KMS-11 (cell line): ENCODE measurements at regions not wholly inside any gene's neighbourhood (a gene's known extent, or its start where the extent isn't known, plus 50 kb on each side); places are given as distances from the start of the nearest gene placed in this dataset.

ENCODE experiments used
- H2AFZ ChIP-seq: fragments of 200-600 bp; sonication (generic); 2 replicates; pipeline ENCODE4 v1.6.1; 2016; ENCODE audit warnings: antibody characterized with exemption, mixed run types, low read depth
- H3K27ac ChIP-seq: fragments of 200-600 bp; sonication (generic); 2 replicates; pipeline ENCODE4 v1.6.1; 2016; ENCODE audit warnings: mild to moderate bottlenecking, mixed run types
- H3K27me3 ChIP-seq: fragments of 200-600 bp; sonication (generic); 2 replicates; pipeline ENCODE4 v1.6.1; 2017; ENCODE audit warnings: mild to moderate bottlenecking, low read depth, mixed run types, moderate library complexity; ENCODE audit not compliant: insufficient read depth
- H3K36me3 ChIP-seq: fragments of 200-600 bp; sonication (generic); 2 replicates; pipeline ENCODE4 v1.6.1; 2017; ENCODE audit warnings: mild to moderate bottlenecking, mixed run types; ENCODE audit not compliant: insufficient read depth
- H3K4me1 ChIP-seq: fragments of 200-600 bp; sonication (generic); 2 replicates; pipeline ENCODE4 v1.6.1; 2016; ENCODE audit warnings: mild to moderate bottlenecking, low read depth, mixed run types; ENCODE audit not compliant: poor library complexity, severe bottlenecking
- H3K4me2 ChIP-seq: fragments of 200-600 bp; sonication (generic); 2 replicates; pipeline ENCODE4 v1.7.0; 2016; ENCODE audit warnings: mild to moderate bottlenecking, mixed run types
- H3K4me3 ChIP-seq: fragments of 200-600 bp; sonication (generic); IDR thresholded peaks from 2 replicates; pipeline ENCODE4 v1.6.1; 2017; ENCODE audit warnings: low read depth, low read length, mixed read lengths; ENCODE audit not compliant: insufficient read depth
- H3K79me2 ChIP-seq: fragments of 200-600 bp; sonication (generic); 2 replicates; pipeline ENCODE4 v1.6.1; 2016; ENCODE audit warnings: low read depth, mixed run types; ENCODE audit not compliant: insufficient read depth
- H3K9ac ChIP-seq: fragments of 200-600 bp; sonication (generic); 2 replicates; pipeline ENCODE4 v1.6.1; 2016; ENCODE audit warnings: mild to moderate bottlenecking, mixed run types
- H4K20me1 ChIP-seq: fragments of 200-600 bp; sonication (generic); 2 replicates; pipeline ENCODE4 v1.6.1; 2016; ENCODE audit warnings: mild to moderate bottlenecking, mixed run types; ENCODE audit not compliant: insufficient read depth
- TF ChIP-seq, protein P1 (sequence below): fragments of 200-600 bp; sonication (generic); conservative IDR thresholded peaks from 2 replicates; pipeline ENCODE4 v1.6.1; 2017; ENCODE audit warnings: low read depth, mild to moderate bottlenecking, antibody characterized with exemption, low read length, moderate library complexity, mixed read lengths

DNA sequence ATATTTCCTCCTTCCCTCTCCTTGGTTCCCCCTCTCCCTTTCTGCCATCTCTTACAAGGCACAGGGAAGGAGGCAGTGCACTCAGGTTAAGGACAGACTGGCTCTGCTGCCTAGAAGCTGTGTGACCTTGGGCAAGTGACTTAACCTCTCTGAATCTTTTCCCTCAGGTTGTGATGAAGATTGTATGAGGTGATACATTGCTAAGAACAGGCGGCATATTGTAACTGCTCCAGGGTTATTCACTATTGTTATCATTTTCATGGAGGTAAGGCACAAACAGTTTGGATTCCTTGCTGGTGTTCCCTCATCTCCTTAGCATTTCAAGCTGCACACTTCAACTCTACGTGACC is 126.6 kb upstream of the CXCR4 start:
- Histone ChIP-seq H3K27ac (no peak overlapping the region), H2AFZ (no peak overlapping the region), H4K20me1 (no peaks in the 10 kb centered on the region), H3K4me2 (no peak overlapping the region), H3K27me3 (no peaks in the 10 kb centered on the region), H3K4me3 (no peak overlapping the region), H3K79me2 (no peaks in the 10 kb centered on the region), H3K36me3 (no peaks in the 10 kb centered on the region), H3K9ac (no peak overlapping the region), H3K4me1 (no peaks in the 10 kb centered on the region)
- TF ChIP-seq, protein P1, sequence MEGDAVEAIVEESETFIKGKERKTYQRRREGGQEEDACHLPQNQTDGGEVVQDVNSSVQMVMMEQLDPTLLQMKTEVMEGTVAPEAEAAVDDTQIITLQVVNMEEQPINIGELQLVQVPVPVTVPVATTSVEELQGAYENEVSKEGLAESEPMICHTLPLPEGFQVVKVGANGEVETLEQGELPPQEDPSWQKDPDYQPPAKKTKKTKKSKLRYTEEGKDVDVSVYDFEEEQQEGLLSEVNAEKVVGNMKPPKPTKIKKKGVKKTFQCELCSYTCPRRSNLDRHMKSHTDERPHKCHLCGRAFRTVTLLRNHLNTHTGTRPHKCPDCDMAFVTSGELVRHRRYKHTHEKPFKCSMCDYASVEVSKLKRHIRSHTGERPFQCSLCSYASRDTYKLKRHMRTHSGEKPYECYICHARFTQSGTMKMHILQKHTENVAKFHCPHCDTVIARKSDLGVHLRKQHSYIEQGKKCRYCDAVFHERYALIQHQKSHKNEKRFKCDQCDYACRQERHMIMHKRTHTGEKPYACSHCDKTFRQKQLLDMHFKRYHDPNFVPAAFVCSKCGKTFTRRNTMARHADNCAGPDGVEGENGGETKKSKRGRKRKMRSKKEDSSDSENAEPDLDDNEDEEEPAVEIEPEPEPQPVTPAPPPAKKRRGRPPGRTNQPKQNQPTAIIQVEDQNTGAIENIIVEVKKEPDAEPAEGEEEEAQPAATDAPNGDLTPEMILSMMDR, result no peak

DNA sequence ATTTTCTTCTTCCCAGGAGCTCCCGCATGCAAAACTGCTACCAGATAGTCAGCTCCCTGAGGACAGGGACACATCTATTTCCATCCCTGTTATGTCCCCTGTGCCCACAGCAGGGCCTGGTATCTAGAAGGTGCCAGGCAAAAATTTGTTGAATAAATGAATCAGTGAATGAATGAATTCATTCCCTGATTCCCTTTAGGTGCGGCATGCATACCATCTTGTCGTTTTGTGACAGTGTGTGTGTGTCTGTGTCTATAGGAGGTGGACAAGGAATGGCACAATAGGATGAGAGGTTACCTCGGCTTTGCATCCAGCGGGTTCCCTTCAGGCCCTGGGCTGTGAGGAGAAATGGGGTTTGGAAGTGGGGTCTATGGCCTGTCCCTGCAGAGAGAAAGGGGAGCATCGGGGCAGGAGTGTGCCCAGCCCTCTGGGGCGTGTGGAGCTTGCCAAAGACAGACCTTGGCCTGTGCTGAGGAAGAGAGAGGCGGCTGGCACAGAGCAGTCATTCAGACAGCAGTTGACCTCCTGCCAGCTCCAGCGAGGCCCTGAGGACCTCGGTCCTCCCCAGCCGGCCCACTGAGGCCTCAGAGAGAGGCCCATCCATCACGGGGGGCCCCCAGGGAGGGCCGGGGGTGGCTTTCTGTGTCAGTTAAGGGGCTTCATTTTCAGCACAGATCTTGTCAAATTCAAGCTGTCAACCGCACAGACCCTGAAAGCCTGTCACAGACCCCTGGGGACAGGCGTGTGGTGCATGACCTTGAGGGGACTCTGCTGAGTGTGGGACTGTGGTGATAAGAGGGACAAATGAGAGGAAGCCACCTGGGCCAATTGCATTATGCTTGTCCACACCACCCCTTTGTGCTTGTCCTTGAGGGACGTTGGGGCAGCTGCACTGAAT is 125.9 kb upstream of the CXCR4 start:
- H3K27ac ChIP-seq, result no peak overlapping the region
- no peak overlapping the region for H3K9ac ChIP-seq
- H3K4me2 ChIP-seq, result no peak overlapping the region
- no peak overlapping the region for H3K4me3 ChIP-seq
- H3K79me2 ChIP-seq, result no peaks in the 10 kb centered on the region
- H3K27me3 ChIP-seq, result no peaks in the 10 kb centered on the region
- H3K36me3 ChIP-seq, result no peaks in the 10 kb centered on the region
- H4K20me1 ChIP-seq, result no peaks in the 10 kb centered on the region
- no peak overlapping the region for H2AFZ ChIP-seq
- H3K4me1 ChIP-seq, result peaks cover 4% of the 10 kb centered on the region
- TF ChIP-seq, protein P1, result no peak

- TF ChIP-seq, protein P1, result no peak
- no peak overlapping the region for H3K4me2 ChIP-seq
- H2AFZ ChIP-seq, result no peak overlapping the region
- no peaks in the 10 kb centered on the region for H3K36me3 ChIP-seq
- H3K4me1 ChIP-seq, result peaks cover 9% of the 10 kb centered on the region
- no peaks in the 10 kb centered on the region for H4K20me1 ChIP-seq
- H3K4me3 ChIP-seq, result no peak overlapping the region
- no peak overlapping the region for H3K9ac ChIP-seq
- H3K79me2 ChIP-seq, result no peaks in the 10 kb centered on the region
- no peaks in the 10 kb centered on the region for H3K27me3 ChIP-seq
- no peak overlapping the region for H3K27ac ChIP-seq
Measured at GRCh38 chr2:136242687-136243277, 124.8 kb upstream of the CXCR4 start.

GRCh38 chr2:136242100-136242499 is 124.2 kb upstream of the CXCR4 start:
- H3K4me2 ChIP-seq, result no peak overlapping the region
- H3K27ac ChIP-seq, result no peak overlapping the region
- no peaks in the 10 kb centered on the region for H3K79me2 ChIP-seq
- H3K36me3 ChIP-seq, result no peaks in the 10 kb centered on the region
- no peaks in the 10 kb centered on the region for H4K20me1 ChIP-seq
- TF ChIP-seq, protein P1, result no peak
- H2AFZ ChIP-seq, result no peak overlapping the region
- no peak overlapping the region for H3K9ac ChIP-seq
- H3K27me3 ChIP-seq, result no peaks in the 10 kb centered on the region
- H3K4me3 ChIP-seq, result no peak overlapping the region
- peaks cover 9% of the 10 kb centered on the region for H3K4me1 ChIP-seq
